Loucy (cell line): ENCODE measurements at regions not wholly inside any gene's neighbourhood (a gene's known extent, or its start where the extent isn't known, plus 50 kb on each side); places are given as distances from the start of the nearest gene placed in this dataset.

ENCODE experiments used
- EZH2phosphoT487 ChIP-seq: fragments of 200-600 bp; IDR thresholded peaks from 2 replicates; pipeline ENCODE4 v1.6.1; 2018; ENCODE audit warnings: antibody characterized with exemption, mild to moderate bottlenecking, moderate library complexity, borderline replicate concordance
- TF ChIP-seq, protein P1 (sequence below): fragments of 200-600 bp; sonication (generic); conservative IDR thresholded peaks from 2 replicates; pipeline ENCODE4 v1.5.1; 2014; ENCODE audit warnings: mild to moderate bottlenecking, antibody characterized with exemption, low read length

DNA sequence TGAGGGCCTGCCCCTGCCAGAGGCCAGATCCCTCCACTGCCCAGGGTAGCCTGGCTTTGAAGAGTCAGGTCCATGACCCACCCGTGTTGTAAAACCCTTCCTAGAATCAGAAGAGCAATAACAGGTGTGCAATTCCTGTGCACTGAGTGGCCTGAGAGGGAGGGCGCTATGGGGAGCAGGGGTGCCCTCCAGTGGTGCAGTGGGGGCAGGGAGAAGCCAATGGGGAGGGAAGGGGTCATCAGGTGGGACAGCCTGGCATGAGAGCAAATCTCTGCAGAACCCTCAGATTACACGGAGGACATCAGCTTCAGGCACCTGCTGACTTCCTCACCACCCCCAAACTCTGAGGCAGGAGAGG, 72.9 kb upstream of the ZNF469 start:
- TF ChIP-seq, protein P1, sequence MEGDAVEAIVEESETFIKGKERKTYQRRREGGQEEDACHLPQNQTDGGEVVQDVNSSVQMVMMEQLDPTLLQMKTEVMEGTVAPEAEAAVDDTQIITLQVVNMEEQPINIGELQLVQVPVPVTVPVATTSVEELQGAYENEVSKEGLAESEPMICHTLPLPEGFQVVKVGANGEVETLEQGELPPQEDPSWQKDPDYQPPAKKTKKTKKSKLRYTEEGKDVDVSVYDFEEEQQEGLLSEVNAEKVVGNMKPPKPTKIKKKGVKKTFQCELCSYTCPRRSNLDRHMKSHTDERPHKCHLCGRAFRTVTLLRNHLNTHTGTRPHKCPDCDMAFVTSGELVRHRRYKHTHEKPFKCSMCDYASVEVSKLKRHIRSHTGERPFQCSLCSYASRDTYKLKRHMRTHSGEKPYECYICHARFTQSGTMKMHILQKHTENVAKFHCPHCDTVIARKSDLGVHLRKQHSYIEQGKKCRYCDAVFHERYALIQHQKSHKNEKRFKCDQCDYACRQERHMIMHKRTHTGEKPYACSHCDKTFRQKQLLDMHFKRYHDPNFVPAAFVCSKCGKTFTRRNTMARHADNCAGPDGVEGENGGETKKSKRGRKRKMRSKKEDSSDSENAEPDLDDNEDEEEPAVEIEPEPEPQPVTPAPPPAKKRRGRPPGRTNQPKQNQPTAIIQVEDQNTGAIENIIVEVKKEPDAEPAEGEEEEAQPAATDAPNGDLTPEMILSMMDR, result no peak
- TF ChIP-seq EZH2phosphoT487, result no peak
